Endothelial cell of umbilical vein (primary cell): ENCODE measurements at regions not wholly inside any gene's neighbourhood (a gene's known extent, or its start where the extent isn't known, plus 50 kb on each side); places are given as distances from the start of the nearest gene placed in this dataset.

ENCODE experiments used
- CTCF ChIP-seq, 2 donors: IDR thresholded peaks; 1 replicate in 1 of 2; 2 replicates in 1 of 2; pipeline ENCODE4 v1.5.1; 2011; ENCODE audit warnings: low read length in 2 of 2, mild to moderate bottlenecking in 2 of 2, moderate library complexity in 2 of 2, control low read depth in 1 of 2, inconsistent platforms in 1 of 2, low read depth in 1 of 2; ENCODE audit not compliant: insufficient read depth in 1 of 2; ENCODE audit errors: extremely low read depth in 1 of 2
- EZH2 ChIP-seq: IDR thresholded peaks from 2 replicates; pipeline ENCODE4 v1.6.1; 2012; ENCODE audit warnings: borderline replicate concordance, low read depth, mild to moderate bottlenecking, moderate library complexity, low read length, inconsistent platforms; ENCODE audit not compliant: severe bottlenecking
- POLR2A ChIP-seq: IDR thresholded peaks from 2 replicates; pipeline ENCODE4 v1.6.1; 2012; ENCODE audit warnings: low read depth, mild to moderate bottlenecking, control low read depth, low read length

DNA sequence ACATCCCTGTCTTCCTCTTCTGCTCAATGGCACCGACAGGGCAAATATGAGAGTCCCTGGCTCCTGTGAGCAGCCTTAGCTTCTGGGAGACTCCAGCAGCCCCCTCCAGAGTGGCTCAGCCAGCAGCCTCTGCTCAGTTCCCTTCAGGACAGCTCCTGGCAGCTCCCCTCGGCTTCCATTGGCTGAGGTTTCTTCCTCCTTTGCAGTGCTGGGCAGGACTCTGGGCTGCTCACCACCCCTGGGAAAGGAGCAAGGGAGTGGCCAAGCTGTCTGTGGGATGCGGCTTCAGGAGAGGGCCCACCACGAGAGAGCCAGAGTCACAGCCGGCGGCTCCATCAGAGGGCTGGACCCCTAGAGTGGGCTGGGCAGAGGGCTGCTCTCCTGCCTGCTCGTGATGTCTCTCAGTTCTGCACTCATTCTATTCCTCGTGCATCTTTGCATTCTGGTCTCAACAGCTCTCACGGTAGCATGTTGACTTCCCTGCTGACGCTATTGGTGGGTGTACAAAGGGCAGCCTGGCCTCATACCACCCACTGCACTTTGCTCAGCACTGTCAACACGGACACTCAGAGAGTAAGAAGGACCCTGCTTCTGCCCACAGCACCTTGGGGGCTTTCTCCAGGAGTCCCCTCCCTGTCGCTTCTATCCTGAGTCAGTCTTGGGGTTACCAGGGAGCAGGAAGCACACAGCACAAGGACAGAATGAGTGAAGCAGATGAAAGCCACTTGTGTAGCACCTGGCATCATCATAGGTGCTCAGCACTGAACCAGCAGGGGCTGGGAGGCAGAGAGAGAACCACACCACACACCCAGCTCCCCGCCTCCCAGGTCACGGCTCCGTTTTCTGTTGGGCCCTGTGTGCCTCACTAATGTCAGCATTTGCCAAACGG is 80.9 kb upstream of the ALDH1B1 start:
- TF ChIP-seq CTCF (IDR thresholded peaks at IDR 0.05; ENCODE audit: extremely low read depth in 1 of 2, insufficient read depth in 1 of 2, low read depth in 1 of 2, low read length in 2 of 2), result no peak
- no peak for TF ChIP-seq POLR2A
- TF ChIP-seq EZH2, result no peak
